ENCODE measurements at regions not wholly inside any gene's neighbourhood (a gene's known extent, or its start where the extent isn't known, plus 50 kb on each side); places are given as distances from the start of the nearest gene placed in this dataset.
"Not testable (repeated sequence)": the region's sequence is repeated elsewhere in the genome, so short reads cannot be mapped to it uniquely, and the experiment has no call there.

DNA sequence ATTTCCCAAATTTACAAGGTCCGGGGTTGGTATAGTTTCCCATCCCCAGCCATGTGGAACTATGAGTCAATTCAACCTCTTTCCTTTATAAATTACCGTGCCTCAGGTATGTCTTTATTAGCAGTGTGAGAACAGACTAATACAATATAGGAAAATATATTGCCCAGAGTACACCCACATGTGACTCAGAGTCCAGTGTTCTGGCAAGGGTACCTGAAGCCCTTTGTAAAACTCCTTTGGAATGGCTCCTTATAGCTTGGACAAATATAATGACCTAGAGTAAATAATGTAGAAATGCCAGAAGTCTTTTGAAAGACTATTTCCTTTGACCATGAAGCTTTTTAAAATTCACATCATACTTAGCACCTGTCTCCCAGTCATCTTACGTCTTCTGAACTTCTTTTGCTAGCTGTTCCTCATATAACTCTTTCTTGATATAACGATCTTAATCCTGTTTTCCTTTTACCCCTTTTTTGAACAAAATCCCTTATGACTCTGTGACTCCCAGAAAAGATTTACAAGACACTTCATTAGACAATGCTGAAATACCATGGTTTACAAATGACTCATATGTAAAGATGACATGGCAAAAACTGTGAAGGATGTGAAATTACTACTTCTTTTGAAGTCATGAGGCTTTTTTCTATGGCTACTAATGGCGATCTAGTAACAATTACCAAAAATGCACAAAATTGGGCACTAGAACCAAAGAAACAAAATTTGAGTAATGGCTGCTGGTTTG is 408.9 kb downstream of the NAP1L3 start:
- Histone ChIP-seq H3K9me3 (no peaks in the 10 kb centered on the region), H3K36me3 (no peaks in the 10 kb centered on the region), H3K27me3 (no peaks in the 10 kb centered on the region), H3K27ac (no peak overlapping the region), H3K4me3 (no peak overlapping the region), H3K4me1 (no peaks in the 10 kb centered on the region)
- intact Hi-C loops (cut with DNase I) = no loop called here
- no peak for DNase-seq
- 74 to 87% (median 84%) methylated on average over 5 of the region's 5 CpGs for WGBS, 4 donors
- TF ChIP-seq, protein P1, sequence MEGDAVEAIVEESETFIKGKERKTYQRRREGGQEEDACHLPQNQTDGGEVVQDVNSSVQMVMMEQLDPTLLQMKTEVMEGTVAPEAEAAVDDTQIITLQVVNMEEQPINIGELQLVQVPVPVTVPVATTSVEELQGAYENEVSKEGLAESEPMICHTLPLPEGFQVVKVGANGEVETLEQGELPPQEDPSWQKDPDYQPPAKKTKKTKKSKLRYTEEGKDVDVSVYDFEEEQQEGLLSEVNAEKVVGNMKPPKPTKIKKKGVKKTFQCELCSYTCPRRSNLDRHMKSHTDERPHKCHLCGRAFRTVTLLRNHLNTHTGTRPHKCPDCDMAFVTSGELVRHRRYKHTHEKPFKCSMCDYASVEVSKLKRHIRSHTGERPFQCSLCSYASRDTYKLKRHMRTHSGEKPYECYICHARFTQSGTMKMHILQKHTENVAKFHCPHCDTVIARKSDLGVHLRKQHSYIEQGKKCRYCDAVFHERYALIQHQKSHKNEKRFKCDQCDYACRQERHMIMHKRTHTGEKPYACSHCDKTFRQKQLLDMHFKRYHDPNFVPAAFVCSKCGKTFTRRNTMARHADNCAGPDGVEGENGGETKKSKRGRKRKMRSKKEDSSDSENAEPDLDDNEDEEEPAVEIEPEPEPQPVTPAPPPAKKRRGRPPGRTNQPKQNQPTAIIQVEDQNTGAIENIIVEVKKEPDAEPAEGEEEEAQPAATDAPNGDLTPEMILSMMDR (IDR thresholded peaks at IDR 0.05) = no peak
- TF ChIP-seq POLR2A (IDR thresholded peaks at IDR 0.05) = no peak
- ATAC-seq = no peak

DNA sequence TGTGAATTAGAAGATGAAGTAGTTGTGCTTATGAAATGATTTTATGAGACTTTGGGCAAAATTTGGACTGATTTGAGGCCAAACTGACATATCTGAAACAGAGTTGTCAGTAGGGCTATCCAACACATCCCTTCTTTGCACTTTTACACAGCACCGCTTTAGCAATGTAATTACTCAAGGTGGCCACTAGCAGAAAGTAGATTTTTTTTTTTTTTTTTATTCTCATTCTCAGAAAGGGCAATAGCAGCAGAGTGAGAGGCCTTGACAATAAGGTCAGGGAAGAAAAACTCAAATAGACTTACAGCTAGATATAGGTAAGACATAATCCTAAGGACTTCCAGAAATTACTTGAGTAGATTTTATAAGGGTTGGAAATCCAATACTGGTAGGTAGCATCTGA is 414.3 kb downstream of the NAP1L3 start:
- H3K4me3 ChIP-seq = no peak overlapping the region
- no peaks in the 10 kb centered on the region for H3K4me1 ChIP-seq
- intact Hi-C loops (cut with DNase I) = no loop called here
- DNase-seq (no peak), ATAC-seq (no peak)
- TF ChIP-seq POLR2A (IDR thresholded peaks at IDR 0.05) = no peak
- TF ChIP-seq, protein P1 (IDR thresholded peaks at IDR 0.05) = peak in 1 of 12 donors; percentile 26
- no peaks in the 10 kb centered on the region for H3K36me3 ChIP-seq
- H3K27me3 ChIP-seq = no peaks in the 10 kb centered on the region
- H3K27ac ChIP-seq = no peak overlapping the region
- 43 to 69% (median 58%) methylated on average over 1 of the region's 1 CpG for WGBS, 4 donors
- no peaks in the 10 kb centered on the region for H3K9me3 ChIP-seq

DNA sequence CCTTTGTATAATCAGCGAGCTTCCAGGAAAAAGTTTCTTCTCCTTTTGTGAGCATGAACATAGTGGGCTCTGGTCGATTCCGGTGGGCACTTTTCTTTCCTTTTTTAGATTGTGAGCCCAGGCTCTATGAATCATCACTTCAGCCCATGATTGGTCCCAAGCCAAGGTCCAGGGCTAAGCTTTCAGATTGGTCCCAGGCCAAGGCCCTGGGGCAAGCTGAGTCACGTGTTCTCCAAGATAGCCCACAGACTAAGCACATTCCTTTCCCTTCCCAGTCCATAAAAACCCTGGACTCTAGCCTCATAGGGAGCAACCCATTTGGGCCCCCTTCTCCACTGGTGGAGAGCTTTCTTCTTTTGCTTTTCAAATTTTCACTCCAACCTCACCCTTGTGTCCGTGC is 430.5 kb downstream of the NAP1L3 start:
- Histone ChIP-seq H3K9me3 (peaks cover 0 to 16% (median 0%) of the 10 kb centered on the region in 12 donors), H3K36me3 (no peaks in the 10 kb centered on the region), H3K27me3 (no peaks in the 10 kb centered on the region), H3K4me1 (no peaks in the 10 kb centered on the region), H3K27ac (no peak overlapping the region), H3K4me3 (no peak overlapping the region)
- intact Hi-C loops (cut with DNase I) = no loop called here
- 71 to 79% (median 74%) methylated on average over 5 of the region's 5 CpGs for WGBS, 4 donors
- TF ChIP-seq, protein P1 (IDR thresholded peaks at IDR 0.05) = no peak
- ATAC-seq (no peak), DNase-seq (no peak)

DNA sequence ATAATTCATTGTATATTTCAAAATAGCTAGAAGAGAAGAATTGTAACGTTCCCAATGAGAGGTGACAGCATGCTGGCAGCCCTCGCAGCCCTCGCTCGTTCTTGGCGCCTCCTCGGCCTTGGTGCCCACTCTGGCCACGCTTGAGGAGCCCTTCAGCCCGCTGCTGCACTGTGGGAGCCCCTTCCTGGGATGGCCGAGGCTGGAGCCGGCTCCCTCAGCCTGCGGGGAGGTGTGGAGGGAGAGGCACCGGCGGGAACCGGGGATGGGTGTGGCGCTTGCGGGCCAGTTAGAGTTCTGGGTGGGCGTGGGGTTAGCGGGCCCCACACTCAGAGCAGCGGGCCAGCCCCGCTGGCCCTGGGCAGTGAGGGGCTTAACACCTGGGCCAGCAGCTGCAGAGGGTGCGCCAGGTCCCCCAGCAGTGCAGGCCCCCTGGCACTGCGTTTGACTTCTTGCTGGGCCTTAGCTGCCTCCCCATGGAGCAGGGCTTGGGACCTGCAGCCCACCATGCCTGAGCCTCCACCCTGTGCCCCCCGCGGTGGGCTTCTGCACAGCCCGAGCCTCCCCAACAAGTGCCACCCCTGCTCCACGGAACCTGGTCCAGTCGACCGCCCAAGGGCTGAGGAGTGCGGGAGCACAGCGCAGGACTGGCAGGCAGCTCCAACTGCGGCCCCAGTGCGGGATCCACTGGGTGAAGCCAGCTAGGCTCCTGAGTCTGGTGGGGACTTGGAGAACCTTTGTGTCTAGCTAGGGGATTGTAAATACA is 437.7 kb downstream of the NAP1L3 start:
- H3K27ac ChIP-seq; ATAC-seq; DNase-seq; H3K4me1 ChIP-seq; H3K27me3 ChIP-seq; H3K9me3 ChIP-seq; H3K4me3 ChIP-seq; H3K36me3 ChIP-seq; intact Hi-C loops (cut with DNase I): not testable (repeated sequence)
- 89 to 95% (median 92%) methylated on average over 22 to 32 of the region's 32 CpGs for WGBS, 4 donors
